ENCODE measurements at regions not wholly inside any gene's neighbourhood (a gene's known extent, or its start where the extent isn't known, plus 50 kb on each side); places are given as distances from the start of the nearest gene placed in this dataset.

DNA sequence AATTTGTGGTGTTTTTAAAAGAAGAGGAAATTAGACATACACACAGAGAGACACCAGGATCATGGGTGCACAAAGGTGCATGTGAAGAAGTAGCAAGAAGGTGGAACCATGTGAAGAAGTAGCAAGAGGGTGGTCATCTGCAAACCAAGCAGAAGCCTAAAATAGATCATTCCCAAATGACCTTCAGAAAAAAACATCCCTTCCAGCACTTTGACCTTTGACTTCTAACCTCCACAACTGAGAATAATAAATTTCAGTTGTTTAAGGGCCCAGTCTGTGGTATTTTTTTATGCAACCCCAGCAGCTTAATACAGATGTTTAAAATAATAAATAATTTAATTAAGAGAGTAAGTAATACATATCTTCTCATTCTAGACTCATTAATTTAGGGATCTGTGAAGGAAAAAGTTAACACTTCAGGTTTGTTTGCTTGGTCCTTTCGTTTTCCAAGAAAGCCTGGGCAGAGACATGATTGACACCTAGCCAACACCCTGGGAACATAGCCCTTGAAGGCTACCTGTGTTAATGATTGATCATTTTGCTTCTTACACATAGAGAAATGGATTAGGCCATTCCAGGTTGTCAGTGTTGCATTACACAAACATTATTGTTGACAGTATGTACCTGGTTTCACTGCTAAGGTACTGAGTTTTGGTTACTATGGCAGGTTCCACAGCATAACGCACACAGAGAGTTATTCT lies 1331.2 kb upstream of the GBE1 start:
- no peak for DNase-seq (ENCODE audit: low spot score)

DNA sequence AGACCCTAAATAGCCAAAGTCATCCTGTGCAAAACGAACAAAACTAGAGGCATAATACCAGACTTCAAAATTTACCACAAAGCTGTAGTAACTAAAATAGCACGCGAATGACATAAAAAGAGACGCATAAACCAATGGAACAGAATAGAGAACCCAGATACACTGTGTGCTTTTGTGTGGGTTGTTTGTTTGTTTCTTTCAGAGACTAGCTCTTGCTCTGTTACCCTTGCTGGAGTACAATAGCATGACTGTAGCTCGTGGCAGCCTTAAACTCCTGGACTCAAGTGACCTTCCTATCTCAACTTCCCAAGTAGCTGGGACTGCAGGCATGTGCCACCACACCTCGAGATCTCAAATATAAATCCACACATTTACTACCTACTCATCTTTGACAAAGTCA lies 1314.6 kb upstream of the GBE1 start:
- no peak for DNase-seq (ENCODE audit: low spot score)

DNA sequence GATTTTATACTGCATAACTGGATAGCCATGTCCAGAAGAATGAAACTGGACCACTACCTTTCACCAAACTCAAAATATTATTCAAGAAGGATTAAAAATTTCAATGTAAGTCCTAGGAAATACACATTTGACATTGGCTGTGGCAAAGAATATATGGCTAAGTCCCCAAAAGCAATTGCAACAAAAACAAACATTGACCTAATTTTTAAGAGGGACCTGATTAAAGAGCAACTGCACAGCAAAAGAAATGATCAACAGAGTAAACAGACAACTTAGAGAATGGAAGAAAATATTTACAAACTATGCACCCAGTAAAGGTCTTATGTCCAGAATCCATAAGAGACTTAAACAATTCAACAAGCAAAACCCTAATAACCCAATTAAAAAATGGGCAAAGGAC lies 1313.0 kb upstream of the GBE1 start:
- no peak for DNase-seq (ENCODE audit: low spot score)

DNA sequence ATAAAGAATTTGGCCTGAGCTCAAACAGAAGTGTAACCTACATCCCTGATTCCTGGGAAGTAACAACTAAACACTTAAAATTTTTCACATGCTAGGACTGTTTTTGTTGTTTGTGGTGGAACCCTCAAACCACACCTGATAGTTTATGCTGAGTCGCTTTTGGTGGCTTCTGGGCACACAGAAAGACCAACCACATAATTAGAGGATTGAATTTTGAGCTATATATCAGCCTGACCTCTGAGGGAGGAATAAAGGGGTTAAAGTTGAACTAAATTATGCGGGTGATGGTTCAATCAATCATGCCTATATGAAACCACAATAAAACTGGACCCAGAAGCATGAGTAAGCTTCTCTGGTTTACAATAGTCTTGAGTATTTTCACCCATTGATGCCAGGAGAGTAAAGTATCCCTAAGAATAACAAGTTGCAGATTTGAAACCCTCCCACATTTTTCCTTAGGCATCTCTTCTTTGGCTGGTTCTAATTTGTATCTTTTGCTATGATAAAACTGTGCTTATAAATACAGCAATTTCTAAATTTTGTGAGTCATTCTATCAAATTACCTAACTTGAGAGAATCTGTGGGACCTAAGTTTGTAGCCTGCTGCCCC lies 1304.5 kb upstream of the GBE1 start:
- no peak for DNase-seq (ENCODE audit: low spot score)

DNA sequence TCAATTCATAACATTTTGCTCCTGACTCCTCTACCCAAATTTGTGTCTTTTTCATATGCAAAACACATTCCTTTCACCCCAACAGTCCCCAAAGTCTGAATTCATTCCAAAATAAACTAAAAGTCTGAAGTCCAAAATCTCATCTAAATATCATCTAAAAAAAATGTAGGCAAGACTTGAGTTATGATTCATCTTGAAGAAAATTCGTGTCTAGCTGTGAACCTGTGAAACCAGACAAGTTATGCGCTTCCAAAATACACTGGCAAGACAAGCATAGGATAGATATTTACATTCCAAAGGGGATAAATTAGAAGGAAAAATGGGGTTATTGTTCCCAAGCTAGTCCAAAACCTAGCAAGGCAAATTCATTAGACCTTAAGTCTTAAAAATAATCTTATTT lies 1302.0 kb upstream of the GBE1 start:
- no peak for DNase-seq (ENCODE audit: low spot score)

DNA sequence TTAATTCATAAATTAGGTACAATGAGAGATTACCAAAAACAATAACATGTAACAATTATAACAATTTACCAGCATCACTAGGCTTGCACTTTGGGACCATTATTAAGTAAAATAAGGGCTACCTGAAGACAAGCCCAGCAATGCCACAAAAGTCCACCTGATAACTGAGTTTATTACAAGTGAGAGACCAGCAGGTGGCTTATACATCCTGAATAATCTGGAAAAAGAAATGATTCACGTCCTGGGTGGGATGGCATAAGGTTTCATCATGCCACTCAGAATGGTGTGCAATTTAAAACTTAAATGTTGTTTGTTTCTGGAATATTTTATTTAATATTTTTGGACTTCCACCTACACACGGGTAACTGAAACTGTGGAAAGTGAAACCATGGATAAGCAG lies 1287.1 kb upstream of the GBE1 start:
- no peak for DNase-seq (ENCODE audit: low spot score)

DNA sequence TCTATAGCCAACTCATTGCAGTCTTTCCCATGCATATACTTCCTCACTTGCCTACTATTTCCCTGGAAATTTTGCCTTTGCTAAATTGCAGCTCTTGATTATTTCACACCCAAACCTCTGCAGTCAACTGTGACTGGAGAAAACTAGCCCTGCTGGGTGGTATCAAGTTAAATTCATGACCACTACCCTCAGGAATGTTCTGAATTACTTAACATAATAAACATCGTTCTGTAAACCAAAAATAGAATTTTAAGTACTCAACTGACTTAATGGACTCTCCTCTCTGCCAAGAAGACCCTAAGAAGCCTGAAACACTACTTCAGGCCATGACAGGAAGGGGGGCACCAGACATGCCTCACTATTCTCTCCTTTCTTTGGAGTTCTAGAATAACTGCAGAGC lies 1278.0 kb upstream of the GBE1 start:
- no peak for DNase-seq (ENCODE audit: low spot score)

DNA sequence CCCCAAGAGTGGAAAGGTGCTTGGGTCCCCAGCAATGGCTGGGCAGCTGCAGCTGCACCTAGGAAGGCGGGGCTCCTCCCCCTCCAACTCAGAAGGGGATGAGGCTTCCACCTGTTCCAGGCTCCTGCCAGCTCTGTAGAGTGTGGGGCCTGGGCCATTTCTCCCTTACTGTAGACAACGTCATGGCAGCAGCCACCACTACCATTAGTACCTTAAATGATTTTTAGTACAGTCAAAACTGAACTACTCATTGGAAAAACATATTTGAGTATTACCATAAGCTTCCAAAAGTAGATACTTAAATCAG lies 1274.2 kb upstream of the GBE1 start:
- no peak for DNase-seq (ENCODE audit: low spot score)

DNA sequence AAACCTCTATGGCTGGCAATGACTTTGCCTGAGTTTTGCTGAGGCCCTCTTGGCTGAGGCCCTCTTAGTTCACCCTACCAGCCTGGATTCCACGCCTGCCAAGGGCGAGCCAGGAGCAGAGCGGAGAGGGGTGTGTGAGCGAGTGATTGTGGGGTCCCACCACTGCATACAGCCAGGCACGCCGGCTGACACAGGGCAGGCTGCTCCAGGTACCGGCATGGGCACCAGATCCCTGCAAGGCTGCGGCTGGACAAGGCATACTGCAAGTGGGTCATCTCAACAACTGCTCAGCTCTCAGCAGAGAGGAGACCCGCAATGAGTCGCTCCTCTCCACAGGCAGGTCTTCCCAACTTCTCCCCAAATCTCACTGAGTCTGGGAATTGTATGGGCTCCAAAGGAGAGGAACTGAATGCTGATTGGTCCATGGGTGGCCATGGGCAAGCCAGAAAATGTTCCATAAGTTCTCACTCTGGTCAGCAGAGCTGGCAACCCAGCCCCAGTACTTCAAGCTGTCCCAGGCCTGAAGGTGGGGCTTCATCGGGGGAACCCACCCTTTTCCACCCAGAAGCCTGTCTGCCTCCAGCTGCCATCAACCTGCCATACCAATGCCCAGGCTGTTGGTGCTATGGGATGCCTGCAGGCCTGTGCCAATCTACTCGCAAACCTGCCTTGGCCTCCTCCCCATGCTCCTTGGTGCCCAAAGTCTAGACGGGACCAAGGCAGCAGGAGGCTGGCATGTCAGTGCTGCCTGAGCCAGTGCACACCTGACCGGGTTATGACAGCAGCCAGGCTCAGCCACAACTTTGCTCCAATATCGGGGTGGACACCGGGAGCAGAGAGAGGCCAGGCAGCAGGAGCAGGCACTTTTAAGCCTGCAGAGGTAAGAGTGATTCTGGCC lies 1273.6 kb upstream of the GBE1 start:
- DNase-seq (ENCODE audit: low spot score), result no peak

DNA sequence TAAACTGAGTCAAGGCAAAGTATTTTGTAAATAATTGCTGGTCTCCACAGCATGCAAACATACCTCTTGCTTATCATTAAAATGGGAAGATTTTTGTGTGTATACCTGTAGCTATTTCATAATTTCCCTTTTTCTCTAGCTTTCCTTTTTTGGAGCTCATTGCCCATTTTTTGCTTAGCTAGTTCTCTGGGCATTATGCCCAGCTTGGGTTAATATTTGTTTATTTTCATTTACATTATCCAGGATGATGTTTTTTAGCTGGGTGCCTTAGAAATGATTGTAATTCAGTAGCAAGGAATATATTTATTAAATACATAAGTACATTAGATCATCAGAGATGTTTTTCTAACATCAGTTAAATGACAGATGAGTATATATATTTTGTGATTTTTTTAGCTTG lies 1271.7 kb upstream of the GBE1 start:
- DNase-seq (ENCODE audit: low spot score), result no peak

DNA sequence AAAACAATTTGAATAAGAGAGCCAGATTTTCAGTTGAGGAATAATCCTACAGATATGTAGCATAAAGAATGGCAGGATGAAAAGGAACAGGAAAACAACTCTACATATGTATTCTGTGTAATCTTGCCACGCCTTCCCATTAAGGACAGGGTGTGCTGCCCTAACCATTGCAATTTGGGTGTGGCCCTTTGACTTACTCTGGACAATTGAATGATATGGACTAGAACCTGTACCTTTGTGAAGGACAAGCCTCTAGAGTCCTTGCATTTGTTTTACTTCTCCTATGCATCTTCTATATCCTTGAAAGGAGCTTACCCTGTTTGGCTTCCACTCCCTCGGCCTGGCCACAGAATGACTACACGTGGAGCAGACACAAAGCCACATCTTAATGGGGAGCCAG lies 1261.6 kb upstream of the GBE1 start:
- no peak for DNase-seq (ENCODE audit: low spot score)

DNA sequence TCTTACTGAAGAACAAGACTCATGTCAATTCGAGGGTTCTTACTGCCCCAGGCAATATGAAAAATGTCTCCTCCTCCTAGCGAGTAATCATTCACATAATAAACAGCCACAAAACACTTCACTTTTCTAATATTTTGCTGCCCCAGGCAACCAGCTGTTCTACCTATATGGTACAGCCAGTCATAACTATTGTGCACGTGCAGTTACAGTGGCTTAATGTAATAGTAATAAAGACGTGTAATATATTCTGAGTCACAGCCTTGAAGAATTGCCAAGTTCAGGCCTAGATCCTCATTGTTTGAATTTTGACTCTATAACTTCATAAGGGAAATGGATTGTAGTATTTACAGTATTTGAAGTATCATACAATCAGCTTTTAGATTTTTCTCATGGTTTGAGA lies 1250.0 kb upstream of the GBE1 start:
- DNase-seq (ENCODE audit: low spot score), result no peak

DNA sequence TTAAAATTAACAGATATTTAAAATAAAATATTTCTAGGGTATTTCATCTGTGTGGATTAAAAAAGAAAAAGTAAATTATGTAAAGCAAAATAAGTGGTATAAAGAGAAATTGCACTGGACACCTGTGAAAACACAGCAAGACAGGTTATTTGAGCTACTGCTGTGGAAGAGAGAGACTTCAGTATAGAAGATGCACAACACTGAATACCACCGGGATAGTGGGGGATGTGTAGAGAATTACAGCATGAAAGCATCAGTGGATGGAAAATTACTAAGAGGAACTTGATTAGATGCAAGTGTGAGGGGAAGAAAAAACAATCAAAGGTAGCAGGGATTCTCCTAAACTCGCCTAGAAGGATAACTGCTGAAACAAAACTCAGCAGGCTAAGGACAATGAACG lies 1242.5 kb upstream of the GBE1 start:
- DNase-seq (ENCODE audit: low spot score), result no peak

DNA sequence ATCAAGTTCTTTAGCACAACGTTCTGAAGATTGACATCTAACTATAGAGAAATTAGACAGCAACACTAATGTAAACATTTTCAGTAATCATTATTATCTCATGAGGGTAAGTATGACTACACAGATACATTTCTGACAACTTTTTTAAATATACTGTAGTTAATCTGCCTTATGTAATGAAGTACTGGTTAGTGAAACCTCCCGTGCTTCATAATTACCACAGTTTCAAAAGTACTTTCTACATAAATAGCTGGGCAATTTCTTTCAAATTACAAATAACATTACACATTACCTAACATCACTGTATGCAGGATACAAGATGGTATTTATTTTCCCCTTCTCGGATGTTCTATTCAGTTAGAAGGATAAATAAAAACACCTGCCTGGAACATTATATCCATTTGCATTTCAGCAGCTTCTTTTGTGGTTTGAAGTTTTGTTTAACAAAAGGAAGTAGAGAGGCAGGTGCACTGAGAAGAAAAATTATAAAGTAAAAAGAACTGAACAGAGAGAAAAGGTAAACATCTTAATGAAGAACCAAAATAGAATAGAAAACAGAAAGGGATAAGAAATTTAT lies 1241.5 kb upstream of the GBE1 start:
- DNase-seq (ENCODE audit: low spot score), result no peak

DNA sequence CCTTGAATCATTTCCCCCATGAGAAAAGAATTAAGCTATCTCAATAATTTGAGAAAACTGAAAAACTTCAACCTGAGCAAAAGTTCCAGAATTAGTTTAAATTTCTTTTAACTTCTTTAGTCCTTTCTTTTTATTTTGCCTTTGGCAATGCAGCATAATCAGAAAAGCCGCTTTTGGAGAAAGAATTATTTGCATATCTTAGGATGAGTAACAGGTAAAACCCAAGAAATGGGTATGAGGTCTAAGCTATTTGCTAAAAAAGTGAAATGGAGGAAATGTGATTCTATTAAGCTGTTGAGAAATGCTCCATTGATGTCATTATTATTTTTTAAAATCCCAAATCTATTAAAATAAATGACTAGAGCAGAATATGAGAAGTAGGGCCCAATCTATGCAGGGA lies 1238.3 kb upstream of the GBE1 start:
- no peak for DNase-seq (ENCODE audit: low spot score)

DNA sequence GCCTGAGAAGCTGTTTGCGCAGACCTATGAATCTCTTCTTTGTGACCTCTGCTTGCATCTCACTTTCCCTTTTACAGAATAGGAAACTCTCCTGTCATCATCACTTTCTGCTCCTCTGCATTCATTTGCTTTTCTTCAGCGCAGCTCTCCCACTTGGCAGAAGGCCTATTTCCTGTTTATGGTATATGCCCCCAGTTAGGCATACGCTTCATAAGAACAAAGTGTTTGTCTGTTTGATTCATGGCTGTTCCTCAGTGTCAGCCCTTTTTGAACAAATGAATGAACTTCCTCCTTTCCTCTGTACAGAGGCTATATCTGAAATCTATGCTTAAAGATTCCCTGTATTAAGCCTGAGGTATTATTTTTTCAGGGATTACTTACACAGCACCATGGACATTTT lies 1216.9 kb upstream of the GBE1 start:
- no peak for DNase-seq (ENCODE audit: low spot score)

DNA sequence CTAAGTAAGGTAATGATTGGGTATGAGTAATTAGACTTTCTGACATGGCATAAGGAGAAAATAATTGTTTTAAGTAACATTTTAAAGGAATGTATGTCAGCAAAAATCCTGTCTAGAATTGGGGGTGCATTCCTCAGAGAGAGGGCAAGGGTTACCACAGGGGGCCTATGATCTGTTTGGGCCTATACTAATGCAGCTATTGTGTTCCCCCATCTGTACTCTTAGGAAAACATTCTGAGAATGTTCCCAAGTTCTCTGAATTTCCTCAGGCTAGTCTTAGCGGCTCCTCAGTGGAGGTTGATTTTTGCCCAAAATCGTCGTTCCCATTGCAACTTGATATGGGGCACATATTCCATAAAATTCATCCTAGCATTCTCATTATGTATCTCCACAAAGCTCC lies 1216.4 kb upstream of the GBE1 start:
- no peak for DNase-seq (ENCODE audit: low spot score)

DNA sequence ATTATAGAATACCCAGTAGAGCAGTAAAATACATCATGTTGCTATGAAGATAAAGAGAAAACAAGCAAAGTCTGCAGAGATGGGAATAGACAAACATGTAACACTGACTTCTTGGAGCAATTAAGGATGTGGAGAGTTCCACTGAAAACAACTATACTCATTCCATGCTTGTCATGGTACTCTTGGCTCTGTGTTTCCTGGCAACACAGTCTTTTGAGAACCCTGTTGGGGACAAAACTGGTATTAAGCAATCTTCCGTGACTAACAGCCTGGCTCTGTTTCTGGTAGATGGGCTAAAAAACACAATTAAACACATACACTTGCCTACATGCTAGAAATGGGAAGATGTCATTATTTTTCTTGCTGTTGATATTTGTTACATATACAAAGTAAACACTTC lies 1212.3 kb upstream of the GBE1 start:
- no peak for DNase-seq (ENCODE audit: low spot score)

DNA sequence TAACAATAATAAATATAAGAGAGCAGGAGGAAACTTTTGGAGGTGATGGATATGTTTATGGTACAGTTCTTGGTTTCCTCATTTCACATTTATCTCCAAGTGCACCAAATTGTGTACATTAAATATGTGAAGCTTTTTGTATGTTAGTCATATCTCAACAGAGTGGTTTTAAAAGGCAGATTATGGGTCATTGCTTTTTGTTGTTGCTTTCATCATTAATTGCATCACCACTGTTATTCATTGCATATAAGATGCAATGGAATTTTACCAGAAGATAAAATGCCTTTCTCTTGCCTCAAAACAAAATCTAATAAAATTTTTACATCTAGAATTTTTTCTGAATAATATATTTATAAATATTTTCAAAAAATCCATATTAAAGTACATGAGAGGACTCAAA lies 1198.9 kb upstream of the GBE1 start:
- DNase-seq (ENCODE audit: low spot score), result no peak

DNA sequence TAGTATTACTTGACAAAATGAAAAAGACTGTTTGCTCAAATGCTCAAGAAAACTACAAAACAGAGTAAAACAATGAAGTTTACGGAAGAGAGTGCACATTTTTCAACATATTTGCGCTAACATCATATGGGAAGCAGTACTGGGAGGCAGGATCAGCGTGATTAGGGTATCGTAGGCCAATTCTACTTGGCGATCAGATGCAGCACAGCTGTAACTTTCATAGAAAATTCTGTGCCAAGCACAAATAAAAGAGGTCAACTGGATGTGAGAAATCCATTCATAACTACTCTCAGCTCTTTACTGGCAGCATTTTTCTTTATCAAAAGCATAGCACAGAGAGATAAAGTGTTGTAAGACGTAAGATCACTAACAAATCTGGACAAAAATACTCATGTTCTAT lies 1196.3 kb upstream of the GBE1 start:
- DNase-seq (ENCODE audit: low spot score), result no peak

DNA sequence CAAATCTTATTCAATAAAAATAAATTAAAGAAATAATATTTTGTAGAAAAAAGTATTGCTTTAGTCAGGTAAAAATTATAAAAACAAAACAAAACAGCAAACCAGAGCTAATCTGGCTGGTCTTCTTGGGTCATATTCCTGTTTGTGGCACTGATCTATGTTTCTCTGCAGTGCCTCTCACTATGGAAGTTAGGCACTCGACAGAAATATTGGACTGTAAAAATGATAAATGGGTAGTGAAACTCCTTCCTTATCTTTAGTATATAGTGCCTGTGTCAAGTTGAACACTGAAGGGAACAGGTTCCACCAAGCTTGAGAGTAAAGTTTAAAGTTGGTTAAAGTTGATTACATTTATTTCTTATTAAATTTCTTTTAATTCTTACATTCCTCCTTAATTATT lies 1195.6 kb upstream of the GBE1 start:
- DNase-seq (ENCODE audit: low spot score), result no peak

DNA sequence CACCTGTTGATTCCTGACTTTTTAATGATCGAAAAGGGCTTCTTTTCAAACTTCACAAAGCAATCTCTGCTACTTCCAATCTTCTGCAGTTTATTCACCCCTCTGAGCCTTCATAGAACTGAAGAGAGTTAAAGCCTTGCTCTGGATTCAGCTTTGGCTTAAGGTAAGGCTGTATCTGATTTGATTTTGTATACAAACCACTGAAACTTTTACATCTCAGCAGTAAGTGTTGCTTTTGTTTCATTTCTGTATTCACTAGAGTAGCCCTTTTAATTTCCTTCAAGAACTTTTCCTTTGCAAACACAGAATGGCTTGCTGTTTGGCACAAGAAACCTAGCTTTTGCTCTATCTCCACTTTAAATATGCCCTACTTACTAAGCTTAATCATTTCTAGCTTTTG lies 1193.0 kb upstream of the GBE1 start:
- DNase-seq (ENCODE audit: low spot score), result no peak

DNA sequence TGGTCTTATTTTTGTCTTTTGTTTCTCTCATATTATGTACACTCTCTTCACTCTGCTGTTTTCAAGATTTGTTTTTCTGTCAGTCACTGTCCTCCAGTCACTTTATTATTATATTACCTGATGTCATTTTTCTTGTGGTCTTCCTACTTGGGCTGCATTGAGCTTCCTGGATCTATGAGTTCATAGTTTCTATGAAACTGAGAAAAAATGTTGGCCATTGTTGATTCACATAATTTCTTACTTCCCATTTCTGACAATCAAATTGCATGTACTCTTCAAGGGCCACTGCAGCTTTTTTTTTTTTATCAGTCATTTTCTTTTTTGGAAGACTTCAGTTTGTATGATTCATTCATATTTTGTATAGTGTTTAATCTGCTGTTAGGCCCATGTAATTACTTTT lies 1180.6 kb upstream of the GBE1 start:
- DNase-seq (ENCODE audit: low spot score), result no peak

All from kidney capillary endothelial cell (primary cell).